Rectal smooth muscle tissue (tissue), 1 donor: ENCODE measurements at regions not wholly inside any gene's neighbourhood (a gene's known extent, or its start where the extent isn't known, plus 50 kb on each side); places are given as distances from the start of the nearest gene placed in this dataset.
"Not testable (repeated sequence)": the region's sequence is repeated elsewhere in the genome, so short reads cannot be mapped to it uniquely, and the experiment has no call there.

ENCODE experiments used
- H3K27ac ChIP-seq: one replicate; pipeline ENCODE4 v1.7.0; 2013; ENCODE audit warnings: low read depth, low read length, inconsistent platforms
- H3K27me3 ChIP-seq: one replicate; pipeline ENCODE4 v1.7.0; 2013; ENCODE audit warnings: low read length; ENCODE audit not compliant: control insufficient read depth, insufficient read depth
- H3K36me3 ChIP-seq: one replicate; pipeline ENCODE4 v1.7.0; 2013; ENCODE audit warnings: low read length; ENCODE audit not compliant: control insufficient read depth, insufficient read depth
- H3K4me1 ChIP-seq: one replicate; pipeline ENCODE4 v1.7.0; 2013; ENCODE audit warnings: low read length; ENCODE audit not compliant: control insufficient read depth, insufficient read depth
- H3K4me3 ChIP-seq: one replicate; pipeline ENCODE4 v1.7.0; 2013; ENCODE audit warnings: low read length
- H3K9ac ChIP-seq: one replicate; pipeline ENCODE4 v1.7.0; 2013; ENCODE audit warnings: low read length

GRCh38 chr2:131661884-131662535 lies 134.3 kb downstream of the CCDC74A start:
- H3K4me1 ChIP-seq, H3K27me3 ChIP-seq, H3K36me3 ChIP-seq: not testable (repeated sequence)

GRCh38 chr2:131663501-131663900 lies 135.8 kb downstream of the CCDC74A start:
- not testable (repeated sequence) for H3K4me1 ChIP-seq, H3K27ac ChIP-seq, H3K9ac ChIP-seq, H3K27me3 ChIP-seq, H3K4me3 ChIP-seq, H3K36me3 ChIP-seq

More at GRCh38 chr2:131661884-131662535, 134.3 kb downstream of the CCDC74A start:
- not testable (repeated sequence) for H3K4me3 ChIP-seq, H3K9ac ChIP-seq, H3K27ac ChIP-seq

- H3K27me3 ChIP-seq, H3K27ac ChIP-seq, H3K9ac ChIP-seq, H3K4me3 ChIP-seq, H3K36me3 ChIP-seq, H3K4me1 ChIP-seq: not testable (repeated sequence)
Observed at GRCh38 chr2:131665716-131666115, 138.0 kb downstream of the CCDC74A start.

DNA sequence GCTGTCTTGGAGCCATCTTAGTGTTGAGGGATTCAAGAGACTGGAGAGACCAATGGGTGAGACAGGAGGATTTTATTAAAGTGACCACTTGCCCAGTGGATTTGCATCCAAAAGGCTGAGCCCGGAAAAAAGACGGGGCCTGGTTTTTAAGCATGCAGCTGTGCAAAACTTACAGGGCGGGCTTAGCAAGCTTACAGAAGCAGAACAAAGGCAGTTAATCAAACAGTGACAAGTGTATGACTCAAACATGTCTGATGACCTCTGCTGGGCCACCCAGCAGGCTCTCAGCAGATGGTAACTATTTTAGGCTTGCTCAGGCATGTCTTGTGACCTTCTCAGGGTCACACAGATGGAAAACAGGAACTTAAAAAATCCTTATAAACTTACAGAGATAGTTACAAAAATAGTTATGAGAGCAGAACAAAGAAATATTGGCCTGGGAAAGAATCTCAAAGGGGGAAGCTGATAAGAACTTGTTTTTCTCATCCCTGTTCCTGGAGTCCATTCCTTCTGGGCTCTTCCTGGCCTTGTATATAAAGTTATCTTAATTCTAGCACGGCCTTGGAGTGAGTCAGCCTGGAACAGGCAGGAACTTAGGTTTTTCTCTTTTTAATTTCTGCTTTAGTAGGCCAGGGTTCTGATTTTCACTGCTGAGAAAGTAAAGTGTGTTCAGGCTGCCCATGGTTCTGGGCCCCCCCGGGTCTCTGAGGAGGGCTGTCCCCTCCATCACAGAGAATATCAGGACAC lies 141.3 kb downstream of the CCDC74A start:
- not testable (repeated sequence) for H3K4me1 ChIP-seq, H3K36me3 ChIP-seq, H3K27me3 ChIP-seq, H3K27ac ChIP-seq, H3K4me3 ChIP-seq, H3K9ac ChIP-seq

GRCh38 chr2:131671841-131672470 lies 144.3 kb downstream of the CCDC74A start:
- H3K4me1 ChIP-seq, H3K36me3 ChIP-seq, H3K27me3 ChIP-seq, H3K9ac ChIP-seq, H3K27ac ChIP-seq: not testable (repeated sequence)
- peak overlapping the region; percentile 37 for H3K4me3 ChIP-seq

- H3K4me3 ChIP-seq: peak overlapping the region; percentile 64
- H3K36me3 ChIP-seq, H3K4me1 ChIP-seq, H3K27ac ChIP-seq, H3K9ac ChIP-seq, H3K27me3 ChIP-seq: not testable (repeated sequence)
Observed at GRCh38 chr2:131672471-131673399, 145.0 kb downstream of the CCDC74A start.

DNA sequence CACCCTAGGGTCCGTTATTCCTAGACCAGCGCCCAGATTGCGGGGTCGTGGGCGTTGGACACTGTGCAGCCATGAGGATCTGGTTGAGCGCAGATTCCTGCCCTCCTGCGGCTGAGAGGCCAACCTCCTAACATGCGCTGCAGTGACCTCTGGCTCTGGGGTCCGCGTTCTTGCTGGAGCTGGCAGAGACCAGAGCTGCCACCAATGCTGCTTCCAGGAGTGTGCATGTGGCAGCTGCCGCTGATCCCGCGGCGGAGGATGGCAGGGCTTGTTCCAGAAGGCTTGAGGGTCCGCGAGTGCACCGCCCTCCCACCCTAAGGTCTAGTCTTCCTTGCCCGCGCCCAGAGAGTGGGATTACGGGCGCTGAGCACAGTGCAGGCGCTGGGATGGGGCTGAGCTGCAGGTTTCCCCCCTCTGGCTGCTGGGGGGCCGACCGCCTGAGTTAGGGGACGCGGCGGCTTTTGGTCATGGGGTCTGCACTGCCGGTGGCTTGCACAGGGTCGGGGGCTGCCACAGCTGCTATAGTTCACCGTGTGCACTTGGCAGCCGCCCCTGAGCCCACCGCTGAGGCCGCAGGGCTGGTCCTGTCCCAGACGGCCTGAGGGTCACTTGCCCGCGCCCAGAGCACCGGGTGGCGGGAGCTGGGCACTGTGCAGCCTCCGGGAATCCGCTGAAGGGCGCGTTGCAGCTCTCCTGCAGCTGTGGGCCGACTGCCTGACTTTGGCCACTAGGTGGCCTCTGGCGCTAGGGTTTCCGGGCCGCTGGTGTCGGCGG lies 145.9 kb downstream of the CCDC74A start:
- Histone ChIP-seq H3K27ac (no peak overlapping the region), H3K27me3 (no peaks in the 10 kb centered on the region), H3K36me3 (no peaks in the 10 kb centered on the region), H3K9ac (no peak overlapping the region), H3K4me3 (peak overlapping the region; percentile 64), H3K4me1 (peaks cover 4% of the 10 kb centered on the region)

- H3K9ac ChIP-seq: no peak overlapping the region
- no peak overlapping the region for H3K4me3 ChIP-seq
- no peaks in the 10 kb centered on the region for H3K27me3 ChIP-seq
Observed at GRCh38 chr2:131674174-131674507, 146.5 kb downstream of the CCDC74A start.

GRCh38 chr2:131681611-131682121 lies 154.0 kb downstream of the CCDC74A start:
- Histone ChIP-seq H3K27ac (peak overlapping the region; percentile 50), H3K4me3 (peak overlapping the region; percentile 97)
- H3K9ac ChIP-seq, H3K27me3 ChIP-seq, H3K4me1 ChIP-seq, H3K36me3 ChIP-seq: not testable (repeated sequence)

More at GRCh38 chr2:131674174-131674507, 146.5 kb downstream of the CCDC74A start:
- Histone ChIP-seq H3K36me3 (no peaks in the 10 kb centered on the region), H3K27ac (no peak overlapping the region), H3K4me1 (peaks cover 4% of the 10 kb centered on the region)

- Histone ChIP-seq H3K9ac (peak overlapping the region; percentile 68), H3K4me1 (no peaks in the 10 kb centered on the region), H3K27ac (peak overlapping the region; percentile 50), H3K27me3 (no peaks in the 10 kb centered on the region), H3K4me3 (peak overlapping the region; percentile 97), H3K36me3 (peaks cover 2% of the 10 kb centered on the region)
Observed at GRCh38 chr2:131682122-131682944, 154.6 kb downstream of the CCDC74A start.

- H3K27ac ChIP-seq: peak overlapping the region; percentile 50
- not testable (repeated sequence) for H3K4me1 ChIP-seq
Observed at GRCh38 chr2:131682945-131683330, 155.2 kb downstream of the CCDC74A start.

More at GRCh38 chr2:131682945-131683330, 155.2 kb downstream of the CCDC74A start:
- peak overlapping the region; percentile 97 for H3K4me3 ChIP-seq
- H3K36me3 ChIP-seq, H3K27me3 ChIP-seq, H3K9ac ChIP-seq: not testable (repeated sequence)
